Calu3 (cell line): ENCODE measurements at regions not wholly inside any gene's neighbourhood (a gene's known extent, or its start where the extent isn't known, plus 50 kb on each side); places are given as distances from the start of the nearest gene placed in this dataset.

Source experiments
- BruUV-seq: library from RNA; stranded (reverse); fragments of 400-500 nt; replicated peaks from 2 replicates; lab custom pipeline; 2021; lab: Mats Ljungman, UMichigan
- CTCF ChIA-PET: fragments of 300-600 bp; sonication (Branson Sonifier 250); formaldehyde crosslinking; loops from one replicate; lab custom pipeline; 2022; ENCODE audit warnings: antibody characterized with exemption; lab: Charles Lee
- DNase-seq: peaks from one replicate; pipeline ENCODE4 v3.0.0; 2022
- H3K27ac Mint-ChIP-seq: one replicate; pipeline ENCODE4 v1.8.0; 2022; ENCODE audit warnings: mixed read lengths; ENCODE audit not compliant: unreplicated experiment
- H3K27me3 Mint-ChIP-seq: one replicate; pipeline ENCODE4 v1.8.0; 2022; ENCODE audit warnings: mixed read lengths; ENCODE audit not compliant: unreplicated experiment
- H3K36me3 Mint-ChIP-seq: one replicate; pipeline ENCODE4 v1.8.0; 2022; ENCODE audit warnings: mild to moderate bottlenecking, moderate library complexity, mixed read lengths; ENCODE audit not compliant: insufficient read depth, unreplicated experiment
- H3K4me1 Mint-ChIP-seq: one replicate; pipeline ENCODE4 v1.8.0; 2022; ENCODE audit warnings: mild to moderate bottlenecking, low read depth, mixed read lengths; ENCODE audit not compliant: unreplicated experiment
- H3K4me3 Mint-ChIP-seq: one replicate; pipeline ENCODE4 v1.8.0; 2022; ENCODE audit warnings: mild to moderate bottlenecking, low read depth, moderate library complexity, mixed read lengths; ENCODE audit not compliant: unreplicated experiment
- H3K9me3 Mint-ChIP-seq: one replicate; pipeline ENCODE4 v1.8.0; 2022; ENCODE audit warnings: low read depth, mixed read lengths; ENCODE audit not compliant: unreplicated experiment
- CTCF ChIP-seq: fragments of 200-600 bp; IDR thresholded peaks from one replicate; pipeline ENCODE4 v1.8.0; 2022; ENCODE audit warnings: antibody characterized with exemption; ENCODE audit not compliant: unreplicated experiment
- intact Hi-C: fragments of 100-400 bp; cut with micrococcal nuclease; formaldehyde crosslinking; loops from one replicate; pipeline ENCODE4 v1.10.0; 2022; ENCODE audit not compliant: unreplicated experiment

- no peak overlapping the region for H3K4me3 Mint-ChIP-seq
- H3K27me3 Mint-ChIP-seq: no peaks in the 10 kb centered on the region
- no peak for DNase-seq
- intact Hi-C loops: loop anchor here (5.0 kb wide), 1 partner anchor 278 kb away; no protein-coding TSS in a partner anchor
- BruUV-seq: no TSS peak
- H3K27ac Mint-ChIP-seq: no peak overlapping the region
- H3K4me1 Mint-ChIP-seq: peaks cover 19% of the 10 kb centered on the region
- no peaks in the 10 kb centered on the region for H3K36me3 Mint-ChIP-seq
- TF ChIP-seq CTCF: no peak
- CTCF ChIA-PET: interaction anchor here (0.7 to 1.1 kb wide), 3 partner anchors 21 to 1895 kb away, joined by 3 to 4 read pairs (median 3); no protein-coding TSS in a partner anchor
- H3K9me3 Mint-ChIP-seq: no peaks in the 10 kb centered on the region
Measured at GRCh38 chr3:191695131-191695814, 234.3 kb downstream of the PYDC2 start.

GRCh38 chr3:191695815-191696153 lies 234.8 kb downstream of the PYDC2 start:
- no peak overlapping the region for H3K27ac Mint-ChIP-seq
- no peaks in the 10 kb centered on the region for H3K9me3 Mint-ChIP-seq
- no peaks in the 10 kb centered on the region for H3K27me3 Mint-ChIP-seq
- no peaks in the 10 kb centered on the region for H3K36me3 Mint-ChIP-seq
- H3K4me1 Mint-ChIP-seq: peaks cover 19% of the 10 kb centered on the region
- BruUV-seq: no TSS peak
- no peak overlapping the region for H3K4me3 Mint-ChIP-seq
- intact Hi-C loops: loop anchor here (5.0 kb wide), 1 partner anchor 278 kb away; no protein-coding TSS in a partner anchor
- DNase-seq: no peak
- TF ChIP-seq CTCF: no peak
- CTCF ChIA-PET: interaction anchor here (1.1 kb wide), 1 partner anchor 21 kb away, joined by 3 read pairs; no protein-coding TSS in a partner anchor

- TF ChIP-seq CTCF: no peak
- CTCF ChIA-PET: no interaction called here
- intact Hi-C loops: loop anchor here (5.0 kb wide), 1 partner anchor 279 kb away; no protein-coding TSS in a partner anchor
Measured at GRCh38 chr3:191696348-191696747, 235.4 kb downstream of the PYDC2 start.

GRCh38 chr3:191699546-191699945 lies 238.6 kb downstream of the PYDC2 start:
- no TSS peak for BruUV-seq

More at GRCh38 chr3:191696348-191696747, 235.4 kb downstream of the PYDC2 start:
- DNase-seq: no peak
- Mint-ChIP-seq H3K4me3 (no peak overlapping the region), H3K27me3 (no peaks in the 10 kb centered on the region), H3K9me3 (no peaks in the 10 kb centered on the region), H3K4me1 (peaks cover 19% of the 10 kb centered on the region), H3K36me3 (no peaks in the 10 kb centered on the region), H3K27ac (no peak overlapping the region)
- BruUV-seq: no TSS peak

More at GRCh38 chr3:191699546-191699945, 238.6 kb downstream of the PYDC2 start:
- peaks cover 3% of the 10 kb centered on the region for H3K9me3 Mint-ChIP-seq
- H3K4me1 Mint-ChIP-seq: peaks cover 16% of the 10 kb centered on the region
- H3K4me3 Mint-ChIP-seq: no peak overlapping the region
- TF ChIP-seq CTCF: no peak
- no peak for DNase-seq
- CTCF ChIA-PET: no interaction called here
- no peaks in the 10 kb centered on the region for H3K27me3 Mint-ChIP-seq
- H3K27ac Mint-ChIP-seq: no peak overlapping the region
- H3K36me3 Mint-ChIP-seq: no peaks in the 10 kb centered on the region
- intact Hi-C loops: loop anchor here (5.0 kb wide), 1 partner anchor 282 kb away; no protein-coding TSS in a partner anchor
